Suppressor macrophage treated with lipopolysaccharide for 4 hours (primary cell): ENCODE measurements at regions not wholly inside any gene's neighbourhood (a gene's known extent, or its start where the extent isn't known, plus 50 kb on each side); places are given as distances from the start of the nearest gene placed in this dataset.
A peak's percentile ranks its signal among the peaks of the same experiment; 100 is the strongest.

Experiments used
- DNase-seq: peaks from one replicate; pipeline ENCODE4 v3.0.0-alpha.2; 2020

GRCh38 chr16:49910541-49911071 is 54.7 kb upstream of the ZNF423 start:
- DNase-seq, result no peak

GRCh38 chr16:49911430-49911829 is 55.5 kb upstream of the ZNF423 start:
- DNase-seq, result no peak

- DNase-seq, result no peak
Measured at GRCh38 chr16:49912721-49913120, 56.8 kb upstream of the ZNF423 start.

GRCh38 chr16:49913720-49914119 is 57.8 kb upstream of the ZNF423 start:
- no peak for DNase-seq

GRCh38 chr16:49914657-49915056 is 58.7 kb upstream of the ZNF423 start:
- DNase-seq, result no peak

- DNase-seq, result no peak
Measured at GRCh38 chr16:49918257-49918656, 62.3 kb upstream of the ZNF423 start.

GRCh38 chr16:49919327-49919726 is 63.4 kb upstream of the ZNF423 start:
- no peak for DNase-seq

- no peak for DNase-seq
Measured at GRCh38 chr16:49920397-49920796, 64.5 kb upstream of the ZNF423 start.

GRCh38 chr16:49921106-49921505 is 65.2 kb upstream of the ZNF423 start:
- no peak for DNase-seq

GRCh38 chr16:49921791-49922456 is 66.0 kb upstream of the ZNF423 start:
- peak; percentile 24 for DNase-seq

GRCh38 chr16:49923411-49923810 is 67.5 kb upstream of the ZNF423 start:
- no peak for DNase-seq

- DNase-seq, result no peak
Measured at GRCh38 chr16:49924078-49924477, 68.2 kb upstream of the ZNF423 start.

- DNase-seq, result no peak
Measured at GRCh38 chr16:49926941-49927340, 71.0 kb upstream of the ZNF423 start.

GRCh38 chr16:49928176-49929041 is 72.5 kb upstream of the ZNF423 start:
- DNase-seq, result no peak

- DNase-seq, result no peak
Measured at GRCh38 chr16:49929626-49930025, 73.7 kb upstream of the ZNF423 start.

GRCh38 chr16:49930841-49931240 is 74.9 kb upstream of the ZNF423 start:
- no peak for DNase-seq

GRCh38 chr16:49931266-49931665 is 75.4 kb upstream of the ZNF423 start:
- DNase-seq, result no peak

GRCh38 chr16:49931916-49932315 is 76.0 kb upstream of the ZNF423 start:
- no peak for DNase-seq

- DNase-seq, result no peak
Measured at GRCh38 chr16:49932434-49932833, 76.5 kb upstream of the ZNF423 start.

- no peak for DNase-seq
Measured at GRCh38 chr16:49932946-49933345, 77.0 kb upstream of the ZNF423 start.

GRCh38 chr16:49936791-49937190 is 80.9 kb upstream of the ZNF423 start:
- DNase-seq, result no peak

GRCh38 chr16:49937886-49938285 is 82.0 kb upstream of the ZNF423 start:
- DNase-seq, result no peak

GRCh38 chr16:49939495-49939894 is 83.6 kb upstream of the ZNF423 start:
- no peak for DNase-seq
